Gastrocnemius medialis (tissue), 4 donors: ENCODE measurements at regions not wholly inside any gene's neighbourhood (a gene's known extent, or its start where the extent isn't known, plus 50 kb on each side); places are given as distances from the start of the nearest gene placed in this dataset.

Source experiments
- CTCF ChIP-seq, 5 experiments: fragments of 450-650 bp in 3 of 5; fragments of 200-600 bp in 2 of 5; sonication (generic) in 2 of 5; IDR thresholded peaks in 4 of 5; conservative IDR thresholded peaks in 1 of 5; 1 replicate in 4 of 5; 2 replicates in 1 of 5; pipeline ENCODE4 v1.5.1; 2016 to 2019; ENCODE audit warnings: antibody characterized with exemption in 5 of 5, mild to moderate bottlenecking in 3 of 5, moderate library complexity in 3 of 5
- POLR2A ChIP-seq, 2 donors: fragments of 450-650 bp; IDR thresholded peaks; one replicate each; pipeline ENCODE4 v1.6.1; 2017; ENCODE audit warnings: antibody characterized with exemption in 2 of 2, mild to moderate bottlenecking in 2 of 2, moderate library complexity in 2 of 2

- TF ChIP-seq CTCF (IDR thresholded peaks at IDR 0.05 in 4 of 5, conservative IDR thresholded peaks at IDR 0.05 in 1 of 5) (no peak), POLR2A (IDR thresholded peaks at IDR 0.05) (no peak)
These were observed 52.0 kb upstream of the DDX18 start for GRCh38 chr2:117762454-117762853.
